ENCODE measurements at regions not wholly inside any gene's neighbourhood (a gene's known extent, or its start where the extent isn't known, plus 50 kb on each side); places are given as distances from the start of the nearest gene placed in this dataset.
"Not testable (repeated sequence)": the region's sequence is repeated elsewhere in the genome, so short reads cannot be mapped to it uniquely, and the experiment has no call there.

DNA sequence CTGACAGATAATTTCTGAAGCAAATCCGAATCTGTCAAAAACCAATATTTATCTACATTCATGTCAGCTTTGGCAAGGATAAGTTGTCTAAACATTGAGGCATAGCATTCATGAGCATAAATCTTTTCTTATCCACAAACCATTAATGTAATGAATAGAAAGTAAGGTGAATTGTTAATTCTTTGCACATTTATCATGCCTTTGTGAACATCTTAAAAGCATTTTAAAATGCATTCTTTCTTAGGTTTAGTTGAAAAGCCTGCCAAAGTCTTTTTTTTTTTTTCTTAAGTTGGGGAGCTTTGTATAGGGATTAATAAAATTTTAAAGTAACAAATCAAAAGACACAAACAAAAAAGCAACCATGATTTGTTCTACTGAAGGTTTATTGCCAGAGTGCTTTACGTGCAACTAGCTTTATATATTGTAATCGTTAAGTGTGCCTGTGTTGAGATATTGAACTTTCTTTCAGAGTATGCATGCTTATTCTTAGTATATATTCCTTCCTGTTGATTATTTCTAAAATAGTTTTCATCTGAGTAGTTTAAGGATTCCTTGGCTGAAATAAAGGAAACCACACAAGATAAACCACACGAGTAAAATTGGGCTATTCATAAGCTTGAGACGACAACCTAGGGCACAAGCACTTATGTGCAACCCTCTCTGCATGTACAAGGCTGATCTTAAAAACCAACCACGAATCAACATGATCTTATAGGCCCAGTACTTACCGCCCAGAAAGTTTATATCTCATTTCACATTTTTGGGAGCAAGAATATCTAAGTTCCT is 1110.9 kb upstream of the CNTN5 start:
- DNase-seq: no peak

DNA sequence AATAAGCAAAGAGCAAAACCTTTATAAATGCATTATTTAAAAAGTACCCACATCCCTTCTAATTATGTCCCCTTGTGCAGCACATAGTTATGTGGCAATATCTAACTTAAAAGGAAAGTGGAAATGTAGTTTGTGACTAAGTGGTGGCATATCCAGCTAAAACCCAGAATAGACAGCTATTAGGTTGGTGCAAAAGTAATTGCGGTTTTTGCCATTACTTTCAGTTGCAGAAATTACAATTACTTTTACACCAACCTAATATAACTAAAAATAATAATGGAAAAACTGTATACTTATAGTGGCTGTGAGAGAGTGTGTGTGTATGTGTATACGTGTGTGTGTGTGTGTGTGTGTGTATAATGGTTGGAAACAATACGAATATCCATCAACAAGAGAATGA is 1108.1 kb upstream of the CNTN5 start:
- no peak for DNase-seq

DNA sequence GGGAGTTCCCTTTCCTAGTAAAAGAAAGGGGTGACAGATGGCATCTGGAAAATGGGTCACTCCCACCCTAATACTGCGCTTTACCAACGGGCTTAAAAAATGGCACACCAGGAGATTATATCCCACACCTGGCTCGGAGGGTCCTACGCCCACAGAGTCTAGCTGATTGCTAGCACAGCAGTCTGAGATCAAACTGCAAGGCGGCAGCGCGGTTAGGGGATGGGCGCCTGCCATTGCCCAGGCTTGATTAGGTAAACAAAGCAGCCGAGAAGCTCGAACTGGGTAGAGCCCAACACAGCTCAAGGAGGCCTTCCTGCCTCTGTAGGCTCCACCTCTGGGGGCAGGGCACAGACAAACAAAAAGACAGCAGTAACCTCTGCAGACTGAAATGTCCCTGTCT is 1097.8 kb upstream of the CNTN5 start:
- not testable (repeated sequence) for DNase-seq

DNA sequence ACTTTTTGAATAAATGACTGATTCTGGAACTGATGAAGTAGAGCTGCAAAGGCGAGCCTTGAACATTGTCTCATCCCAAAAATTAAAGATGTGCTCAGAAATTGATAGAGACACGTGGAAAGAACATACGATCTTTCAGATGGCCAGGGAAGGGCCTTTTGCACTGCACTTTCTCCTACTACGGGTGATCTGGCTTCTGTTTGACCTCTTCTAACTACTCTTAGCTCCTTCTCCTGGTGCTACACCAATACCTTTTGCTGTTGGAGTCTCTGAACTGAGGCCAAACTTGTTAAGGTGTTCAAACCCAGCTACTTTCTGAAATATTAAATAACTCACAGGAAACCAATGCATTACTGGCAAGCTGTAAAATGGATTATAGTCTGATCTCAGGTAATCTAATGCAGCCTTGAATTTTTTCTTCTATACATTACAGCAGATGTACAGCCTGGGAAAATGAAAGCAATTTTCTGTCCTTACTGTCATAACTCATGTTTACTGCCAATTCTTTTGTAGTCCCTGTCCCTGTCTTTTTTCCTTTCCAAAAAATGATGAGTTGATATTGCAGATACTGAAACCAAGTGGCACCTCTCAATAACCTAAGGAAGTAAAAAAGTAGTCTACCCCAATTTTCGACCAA is 1086.1 kb upstream of the CNTN5 start:
- DNase-seq: no peak

DNA sequence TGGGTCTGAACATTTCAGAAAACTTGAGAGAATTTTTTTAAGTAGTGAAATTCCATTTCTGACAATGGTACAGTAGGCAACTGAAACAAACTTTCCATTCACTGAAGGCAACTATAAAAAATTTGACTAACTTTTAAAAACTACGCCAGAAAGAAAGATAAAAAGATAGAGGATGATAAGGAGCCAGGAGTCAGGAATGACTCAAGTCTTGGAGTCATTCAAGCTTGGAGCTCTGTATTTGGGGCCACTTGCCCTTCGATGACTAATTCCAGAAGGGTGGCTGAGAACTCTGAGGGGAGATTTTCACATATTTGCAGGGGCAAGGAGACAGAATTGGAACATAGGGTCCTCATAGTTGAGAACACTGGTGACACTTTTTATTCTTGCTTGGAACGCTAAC is 1083.2 kb upstream of the CNTN5 start:
- no peak for DNase-seq

DNA sequence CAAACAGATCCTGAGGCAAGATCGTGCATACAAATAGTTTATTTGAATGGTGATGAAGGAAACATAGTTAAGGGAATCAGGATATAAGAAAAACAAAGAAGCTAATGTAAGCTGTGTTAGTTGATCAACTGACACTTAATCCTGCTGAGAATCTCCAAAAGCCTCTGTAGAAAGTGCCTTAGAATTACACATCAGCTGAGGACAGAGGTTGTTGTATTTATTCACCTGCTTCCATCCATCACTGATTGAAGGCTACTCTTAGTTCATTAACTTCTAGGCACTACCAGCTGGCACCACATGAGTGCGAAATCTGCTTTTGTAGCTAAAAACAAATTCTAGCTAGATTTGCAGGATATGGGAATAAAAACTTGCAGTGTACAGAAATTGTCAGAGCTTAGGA is 1082.0 kb upstream of the CNTN5 start:
- DNase-seq: no peak

DNA sequence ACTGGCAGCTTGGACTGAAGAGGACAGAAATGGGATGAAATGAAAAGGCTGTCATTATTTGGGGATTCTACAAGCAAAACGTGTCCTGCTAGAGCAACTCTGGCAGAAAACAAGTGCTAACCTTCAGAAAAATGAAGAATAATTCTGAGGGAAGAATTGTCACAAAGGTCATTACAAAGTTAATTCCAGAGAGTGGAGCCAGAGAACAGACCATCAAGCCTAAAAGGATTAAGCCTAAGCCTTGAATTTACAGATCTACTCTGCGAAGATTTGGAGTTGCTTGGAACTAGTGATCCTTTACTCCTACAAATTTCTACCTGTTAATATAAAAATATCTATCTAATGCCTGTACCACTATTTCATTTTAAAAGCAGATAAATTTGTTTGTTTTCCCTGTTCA is 1077.3 kb upstream of the CNTN5 start:
- no peak for DNase-seq

DNA sequence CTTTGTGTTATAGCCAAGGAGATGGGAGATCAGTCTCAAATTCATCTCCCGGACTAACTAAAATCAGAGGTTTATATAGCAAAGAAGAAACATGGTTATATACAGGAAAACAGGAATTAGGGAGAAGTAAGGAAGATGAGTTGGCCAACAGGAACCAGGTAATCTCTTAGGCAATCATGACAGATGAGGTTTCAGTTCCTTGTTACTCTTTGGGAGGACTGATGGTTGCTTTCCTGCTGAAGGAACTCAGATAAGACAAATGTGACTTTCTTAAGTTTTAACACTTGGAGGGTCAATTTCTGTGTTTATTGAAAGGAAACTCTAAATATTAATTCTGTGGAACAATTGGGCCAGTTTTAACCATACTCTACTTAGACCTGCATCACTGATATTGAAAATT is 1072.0 kb upstream of the CNTN5 start:
- no peak for DNase-seq

DNA sequence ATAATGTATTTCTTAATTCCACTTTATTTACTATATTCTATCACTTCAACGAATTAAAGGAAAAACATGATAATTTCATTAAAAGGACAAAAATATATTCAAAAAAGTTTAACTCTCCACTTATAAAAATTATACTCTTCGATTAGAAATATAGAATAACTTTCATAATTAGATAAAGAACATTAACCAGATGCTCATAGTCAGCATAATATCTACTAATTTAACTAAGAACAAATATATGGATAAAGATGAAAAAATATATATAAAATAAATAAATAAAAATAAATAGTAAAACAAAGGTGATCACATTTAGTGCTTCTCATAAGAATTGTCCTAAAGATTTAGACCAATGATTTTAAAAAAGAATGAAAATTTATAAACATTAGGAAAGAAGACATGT is 1065.2 kb upstream of the CNTN5 start:
- DNase-seq: no peak

DNA sequence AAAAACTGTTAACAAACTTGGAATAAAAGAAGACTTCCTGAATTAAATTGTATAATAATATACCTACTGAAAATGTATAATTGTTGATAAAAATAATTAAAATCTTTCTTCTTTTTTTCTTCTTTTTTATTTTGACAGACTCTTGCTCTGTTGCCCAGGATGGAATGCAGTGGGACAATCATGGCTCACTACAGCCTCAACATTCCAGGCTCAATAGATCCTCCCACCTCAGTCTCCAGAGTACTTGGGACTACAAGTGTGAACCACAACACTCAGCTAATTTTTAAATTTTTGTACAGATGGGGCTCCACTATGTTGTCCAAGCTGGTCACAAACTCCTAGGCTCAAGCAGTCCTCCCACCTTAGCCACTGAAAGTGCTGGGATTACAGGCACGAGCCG is 1063.8 kb upstream of the CNTN5 start:
- no peak for DNase-seq

DNA sequence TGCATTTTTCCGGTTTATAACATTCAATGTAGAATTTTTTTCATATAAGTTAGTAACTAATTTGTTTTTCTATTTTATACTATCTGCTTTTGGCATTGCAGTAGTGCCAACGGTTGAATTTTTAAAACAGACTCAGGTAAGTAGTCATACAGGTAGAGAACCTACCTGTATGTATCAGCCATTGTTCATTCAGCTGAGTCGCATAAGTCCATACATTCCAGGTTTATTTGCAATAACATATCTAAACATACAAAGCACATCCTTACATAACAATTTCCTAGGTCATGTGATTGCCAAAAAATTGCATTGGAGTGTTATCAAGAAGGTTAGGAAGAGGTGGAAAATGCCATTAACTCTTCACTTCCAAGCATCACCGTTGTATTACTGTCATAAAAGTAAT is 1059.3 kb upstream of the CNTN5 start:
- DNase-seq: no peak

DNA sequence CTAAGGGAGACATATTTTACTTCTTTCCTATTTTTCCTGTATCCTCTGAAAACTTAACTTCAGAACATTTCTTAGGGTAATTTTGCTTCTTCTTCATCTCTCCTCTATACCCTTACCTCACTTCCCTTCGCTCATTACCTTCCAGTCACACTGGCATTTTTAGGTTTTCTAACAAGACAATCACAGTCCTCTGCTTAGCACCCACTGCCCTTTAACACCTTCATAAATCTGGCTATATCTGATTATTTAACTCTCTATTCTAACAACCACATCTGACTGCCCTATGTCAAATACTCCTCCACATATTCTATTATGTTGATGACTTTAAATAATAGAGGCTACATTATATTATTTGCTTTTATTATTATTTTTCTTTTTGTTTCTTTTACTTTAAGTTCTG is 1058.0 kb upstream of the CNTN5 start:
- no peak for DNase-seq

DNA sequence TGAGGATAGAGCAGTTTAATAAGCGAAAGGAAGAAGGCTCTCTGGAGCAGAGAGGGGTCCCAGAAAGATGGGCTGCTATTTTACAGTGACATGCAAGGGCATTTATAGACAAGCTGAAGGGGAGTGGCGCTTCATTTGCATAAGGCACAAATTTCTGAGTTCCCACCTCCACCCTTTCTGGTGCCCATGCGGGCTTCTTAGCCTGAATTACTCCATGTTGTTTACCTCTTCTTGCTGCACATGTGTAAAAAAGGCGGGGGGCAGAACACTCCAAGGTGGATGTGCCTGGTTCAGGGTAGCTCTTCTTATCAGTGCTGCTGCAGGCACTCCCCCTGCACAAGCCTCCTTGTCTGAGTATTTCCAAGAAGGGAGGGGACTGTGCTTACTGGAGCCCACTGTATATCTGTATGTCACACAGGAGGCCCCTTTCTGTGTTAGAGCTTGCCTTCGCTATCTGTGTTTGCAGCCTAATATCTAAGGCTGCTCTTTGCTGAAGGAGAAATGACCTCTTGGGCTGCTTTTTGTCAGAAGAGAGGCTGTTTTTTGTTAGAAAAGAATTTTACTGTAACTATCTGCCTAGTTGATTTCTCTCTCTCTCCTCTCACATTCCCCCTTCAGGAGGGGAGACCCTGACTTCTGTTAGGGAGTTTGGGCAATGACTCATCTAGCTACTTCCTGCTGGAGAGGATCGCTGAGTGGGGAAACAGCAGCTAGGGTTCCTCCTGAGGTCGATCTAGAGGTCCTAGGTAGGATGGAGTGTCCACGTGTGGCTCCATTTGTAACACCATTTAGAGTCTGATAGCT is 1057.0 kb upstream of the CNTN5 start:
- no peak for DNase-seq

DNA sequence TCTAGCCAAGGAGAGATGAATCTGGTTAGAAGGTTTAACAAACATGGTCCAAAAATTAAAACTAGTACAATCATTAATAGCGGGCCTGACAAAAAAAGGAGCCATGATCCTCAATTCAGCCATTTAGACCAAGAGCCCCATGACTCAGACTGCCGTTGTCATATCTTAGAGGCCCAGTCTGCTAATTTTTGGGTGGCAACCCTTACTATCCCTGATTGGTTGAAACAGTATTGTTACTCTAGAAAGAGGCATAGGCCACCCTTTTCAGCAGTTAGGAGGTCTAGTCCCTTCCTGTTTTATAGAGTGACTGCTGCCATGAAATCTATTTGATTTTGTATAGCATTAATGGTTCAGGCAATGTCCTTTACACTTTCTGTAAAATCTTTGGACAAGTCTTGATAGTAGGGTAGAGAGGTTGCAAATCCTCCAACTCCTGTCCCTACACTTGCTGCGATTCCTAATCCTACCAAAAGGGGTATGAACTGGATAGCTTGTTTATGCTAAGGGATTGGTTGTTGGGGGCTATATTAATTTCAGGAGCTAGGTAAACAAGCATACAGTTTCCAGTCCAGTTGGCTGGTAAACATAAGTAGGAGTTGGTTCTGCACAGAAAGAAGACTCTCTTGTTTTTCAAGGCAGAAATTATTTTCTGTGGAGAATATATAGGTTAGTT is 1056.3 kb upstream of the CNTN5 start:
- DNase-seq: no peak

DNA sequence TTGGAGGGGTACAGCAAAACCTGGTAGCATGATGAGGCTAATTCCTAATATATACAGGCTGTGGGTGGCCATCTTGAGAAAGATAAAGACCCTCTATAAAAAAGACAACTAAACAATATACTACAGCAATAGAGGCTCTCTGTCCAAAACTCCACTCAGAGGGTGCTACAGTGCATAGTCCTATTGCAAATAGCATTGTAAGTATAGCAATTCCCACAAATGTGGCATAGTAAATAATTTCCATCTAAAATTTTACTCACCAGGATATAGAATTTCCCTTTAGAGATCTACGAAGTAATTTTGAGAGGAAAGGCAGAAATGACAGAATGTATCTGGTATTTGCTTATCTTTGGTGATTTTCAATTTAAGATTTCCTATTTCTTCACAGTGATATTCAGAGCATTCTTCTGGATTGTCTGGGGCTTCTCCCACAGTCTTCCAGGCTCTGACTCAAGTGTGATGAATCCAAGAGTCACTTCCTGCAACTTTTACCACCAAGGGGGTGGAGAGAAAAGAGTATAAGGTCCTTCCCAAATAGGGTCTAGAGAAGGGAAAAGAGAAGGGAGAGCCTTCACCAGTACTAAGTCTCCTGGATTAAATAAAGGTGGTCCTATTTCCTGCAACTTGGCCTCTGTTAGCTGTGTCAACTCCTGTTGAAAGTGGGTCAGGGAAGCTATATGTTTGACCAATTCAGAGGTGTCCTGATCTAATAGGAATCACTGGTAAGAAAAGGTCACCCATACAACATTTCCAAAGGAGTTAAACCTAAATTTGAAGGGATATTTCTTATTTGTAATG is 1054.7 kb upstream of the CNTN5 start:
- DNase-seq: no peak

DNA sequence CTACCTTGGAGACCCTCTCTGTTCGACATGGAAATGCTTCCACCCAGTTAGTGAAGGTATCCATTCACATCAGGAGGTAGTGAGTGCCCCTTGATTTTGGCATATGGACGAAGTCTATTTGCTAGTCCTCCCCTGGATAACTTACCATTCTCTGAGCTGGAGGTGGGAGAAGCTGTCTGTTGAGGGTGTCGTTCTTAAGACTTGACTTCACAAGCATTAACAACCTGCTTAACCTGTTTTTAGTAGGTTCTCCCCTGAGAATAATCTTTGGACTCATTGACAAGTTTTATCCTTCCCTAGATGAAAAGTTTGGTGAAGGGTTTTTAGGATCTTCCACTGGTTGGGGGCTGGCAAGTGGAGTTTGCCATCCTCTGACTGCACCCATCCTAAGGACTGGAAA is 1053.8 kb upstream of the CNTN5 start:
- DNase-seq: no peak

DNA sequence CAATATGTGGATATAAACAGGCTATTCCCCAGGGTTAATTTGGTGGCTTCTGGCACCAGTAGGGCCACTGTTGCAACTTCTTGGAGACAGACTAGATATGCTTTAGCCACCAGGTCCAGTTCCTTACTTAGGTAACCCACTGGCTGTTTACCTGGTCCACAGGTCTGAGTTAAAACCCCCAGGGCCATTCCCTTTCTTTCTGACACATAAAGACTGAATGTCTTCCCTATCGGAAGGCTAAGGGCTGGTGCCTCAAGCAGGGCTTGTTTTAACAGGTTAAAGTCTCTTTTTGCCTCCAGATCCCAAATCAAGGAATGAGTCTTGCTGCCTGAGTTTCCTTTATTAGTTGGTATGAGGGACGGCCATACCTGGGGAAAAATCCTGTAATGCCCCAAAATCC is 1052.7 kb upstream of the CNTN5 start:
- no peak for DNase-seq

DNA sequence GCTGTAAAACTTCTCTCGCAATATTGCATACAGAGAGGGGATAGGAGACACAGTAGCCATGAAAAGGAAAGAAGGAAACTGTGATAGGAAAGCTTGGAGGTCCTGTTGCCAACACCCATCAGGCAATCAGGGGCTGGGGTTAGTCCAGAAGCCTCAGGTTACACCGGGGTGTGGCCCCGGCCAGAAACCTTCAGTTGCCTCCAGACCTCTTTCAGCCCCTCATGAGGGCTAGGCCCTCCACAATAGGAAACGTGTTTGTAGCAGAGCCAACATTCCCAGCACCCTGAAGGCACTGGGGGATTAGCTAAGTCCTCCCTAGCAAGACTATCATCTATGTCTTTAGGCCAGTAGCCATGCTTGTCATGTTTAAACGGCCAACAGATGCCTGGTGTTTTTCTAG is 1048.0 kb upstream of the CNTN5 start:
- no peak for DNase-seq

DNA sequence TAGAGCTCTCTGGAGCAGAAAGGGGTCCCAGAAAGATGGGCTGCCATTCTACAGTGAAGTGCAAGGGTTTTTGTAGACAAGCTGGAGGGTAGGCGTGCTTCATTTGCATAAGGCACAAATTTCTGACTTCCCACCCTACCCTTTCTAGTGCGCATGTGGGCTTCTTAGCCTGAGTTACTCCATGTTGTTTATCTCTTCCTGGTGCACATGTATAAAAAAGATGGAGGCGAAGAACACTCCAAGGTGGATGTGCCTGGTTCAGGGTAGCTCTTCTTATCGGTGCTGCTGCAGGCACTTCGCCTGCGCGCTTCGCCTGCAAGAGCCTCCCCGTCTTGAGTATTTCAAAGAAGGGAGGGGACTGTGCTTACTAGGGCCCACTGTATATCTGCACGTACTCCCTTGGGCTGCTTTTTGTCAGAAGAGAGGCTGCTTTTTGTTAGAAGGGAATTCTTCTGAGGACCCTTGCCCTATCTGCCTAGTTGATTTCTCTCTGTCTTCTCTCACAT is 1047.3 kb upstream of the CNTN5 start:
- DNase-seq: no peak

DNA sequence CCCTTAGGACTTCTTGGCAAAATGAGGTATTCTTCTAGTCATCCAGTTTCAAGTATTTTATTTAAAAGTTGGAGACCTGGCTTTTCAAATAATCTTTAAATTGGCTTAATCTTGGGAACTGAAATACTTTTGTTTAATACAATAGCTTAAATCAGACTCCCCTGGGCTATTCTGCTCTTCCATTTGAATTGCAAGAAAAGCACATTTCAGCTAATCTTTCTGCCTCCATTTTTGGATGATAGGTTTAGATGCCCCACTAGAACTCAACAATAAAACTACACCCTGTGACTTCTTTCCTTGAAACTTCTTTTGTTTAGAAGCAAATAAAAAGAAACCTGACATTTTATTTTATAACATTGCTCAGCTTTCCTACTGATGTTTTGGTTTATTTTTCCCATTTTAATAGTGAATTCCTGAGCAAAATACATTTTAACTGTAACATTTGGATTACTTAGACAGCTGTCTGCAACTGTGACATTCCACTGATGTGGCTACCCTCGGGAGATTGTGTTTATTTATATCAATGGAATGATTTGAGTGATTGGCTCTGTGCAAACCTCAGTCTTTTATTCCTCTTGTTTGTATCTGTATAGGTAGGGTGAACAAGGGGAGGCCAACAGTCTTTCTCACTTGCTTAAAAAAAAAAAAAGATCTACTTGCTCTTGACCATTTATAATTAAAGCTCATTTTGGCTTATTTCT is 1045.8 kb upstream of the CNTN5 start:
- no peak for DNase-seq

DNA sequence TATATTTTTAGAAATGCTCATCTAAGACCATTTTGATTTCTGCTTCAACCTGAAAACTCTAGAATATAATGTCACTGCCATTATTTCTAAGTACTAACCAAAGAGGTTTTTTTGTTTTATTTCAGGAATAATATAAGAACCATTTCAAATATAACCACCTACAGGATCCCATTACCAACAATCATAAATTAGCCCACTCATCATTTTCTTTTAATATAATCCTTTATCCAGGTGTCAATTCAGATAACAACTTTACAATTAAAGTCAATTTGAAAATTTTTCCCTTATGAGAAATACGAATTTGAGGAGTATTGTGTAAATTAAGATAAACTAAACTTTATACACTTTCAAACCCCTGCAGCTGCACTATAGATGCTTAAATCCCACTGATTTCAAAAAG is 1043.0 kb upstream of the CNTN5 start:
- no peak for DNase-seq

DNA sequence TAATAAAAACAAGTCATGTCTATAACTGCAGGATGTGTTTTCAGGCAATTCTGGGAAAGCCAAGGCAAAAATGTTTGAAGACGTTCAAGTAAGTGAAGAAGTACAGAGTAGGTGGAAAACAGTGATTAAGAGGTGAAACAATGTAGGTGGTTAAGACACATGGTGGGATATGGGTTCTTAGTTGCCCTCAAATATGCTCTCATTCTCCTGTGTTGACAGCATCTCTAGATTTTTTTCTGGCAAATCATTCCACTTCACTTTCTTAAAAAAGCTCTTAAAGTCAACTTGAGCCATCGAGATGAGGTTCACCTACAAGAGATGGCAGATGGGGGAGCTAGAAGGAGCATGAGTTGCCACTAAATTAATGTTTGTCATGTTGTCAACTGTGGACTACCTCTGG is 1041.0 kb upstream of the CNTN5 start:
- DNase-seq: no peak

Data from NCI-H2171 (cell line).